CD4-positive, alpha-beta T cell (primary cell): ENCODE measurements at regions not wholly inside any gene's neighbourhood (a gene's known extent, or its start where the extent isn't known, plus 50 kb on each side); places are given as distances from the start of the nearest gene placed in this dataset.

Experiments used
- ATAC-seq: fragments of 200-7000 bp; cut with Tn5 transposase; one replicate; pipeline ENCODE4 v1.10.0; 2022; ENCODE audit warnings: mild to moderate bottlenecking; ENCODE audit not compliant: poor library complexity
- CTCF ChIA-PET: fragments of 350-600 bp; sonication (Branson Sonifier 250); formaldehyde crosslinking; loops from one replicate; lab custom pipeline; 2021; ENCODE audit warnings: antibody characterized with exemption, inconsistent platforms; lab: Charles Lee
- POLR2A ChIA-PET: fragments of 350-600 bp; sonication (Branson Sonifier 250); formaldehyde crosslinking; loops from one replicate; lab custom pipeline; 2021; ENCODE audit warnings: antibody characterized with exemption, inconsistent platforms; lab: Charles Lee
- DNase-seq, 14 experiments: peaks; one replicate each; pipeline ENCODE4 v3.0.0-alpha.2; 2013 to 2020; ENCODE audit warnings: mixed read lengths in 2 of 14
- H3K27ac ChIP-seq, 2 donors: one replicate each; pipeline versions ENCODE4 v1.5.1 to v1.7.0; 2013; ENCODE audit warnings: low read length in 2 of 2, low read depth in 1 of 2, mild to moderate bottlenecking in 1 of 2
- H3K27me3 ChIP-seq, 2 experiments: 1 replicate in 1 of 2; 2 replicates in 1 of 2; pipeline versions ENCODE4 v1.6.1 to v1.7.0; 2013; ENCODE audit warnings: low read length in 2 of 2, control low read depth in 1 of 2, mild to moderate bottlenecking in 1 of 2, moderate library complexity in 1 of 2; ENCODE audit not compliant: insufficient read depth in 2 of 2, control insufficient read depth in 1 of 2
- H3K36me3 ChIP-seq: one replicate; pipeline ENCODE4 v1.6.1; 2013; ENCODE audit warnings: low read length, control low read depth; ENCODE audit not compliant: insufficient read depth
- H3K4me1 ChIP-seq: one replicate; pipeline ENCODE4 v1.6.1; 2013; ENCODE audit warnings: low read length, control low read depth; ENCODE audit not compliant: insufficient read depth
- H3K4me3 ChIP-seq: one replicate; pipeline ENCODE4 v1.5.1; 2013; ENCODE audit warnings: mild to moderate bottlenecking, low read length, moderate library complexity
- H3K9me3 ChIP-seq, 2 experiments: 1 replicate in 1 of 2; 2 replicates in 1 of 2; pipeline versions ENCODE4 v1.6.1 to v1.7.0; 2013; ENCODE audit warnings: low read length in 2 of 2, mild to moderate bottlenecking in 2 of 2, control low read depth in 1 of 2, moderate library complexity in 1 of 2; ENCODE audit not compliant: control insufficient read depth in 1 of 2, insufficient read depth in 1 of 2
- H3K27ac Mint-ChIP-seq: one replicate; pipeline ENCODE4 v1.8.0; 2020; ENCODE audit warnings: mixed read lengths
- H3K27me3 Mint-ChIP-seq: one replicate; pipeline ENCODE4 v1.8.0; 2021; ENCODE audit warnings: mixed read lengths
- H3K36me3 Mint-ChIP-seq: one replicate; pipeline ENCODE4 v1.8.0; 2021; ENCODE audit warnings: low read depth, mixed read lengths
- H3K4me1 Mint-ChIP-seq: one replicate; pipeline ENCODE4 v1.8.0; 2021; ENCODE audit warnings: low read depth, mixed read lengths
- H3K4me3 Mint-ChIP-seq: one replicate; pipeline ENCODE4 v1.8.0; 2020; ENCODE audit warnings: mild to moderate bottlenecking, mixed read lengths
- H3K9me3 Mint-ChIP-seq: one replicate; pipeline ENCODE4 v1.8.0; 2020; ENCODE audit warnings: mixed read lengths
- CTCF ChIP-seq: fragments of 200-600 bp; IDR thresholded peaks from one replicate; pipeline ENCODE4 v1.8.0; 2022; ENCODE audit warnings: antibody characterized with exemption, mild to moderate bottlenecking
- intact Hi-C, 2 experiments: fragments of 100-400 bp; cut with DNase I in 1 of 2; cut with micrococcal nuclease in 1 of 2; formaldehyde crosslinking; loops; one replicate each; pipeline versions ENCODE4 v1.15.1 to v1.9.0; 2023 to 2025; cut with DNase I, micrococcal nuclease

- H3K4me1 ChIP-seq: no peaks in the 10 kb centered on the region
- peaks cover 0 to under 1% of the 10 kb centered on the region in 2 experiments for H3K9me3 ChIP-seq
- no peaks in the 10 kb centered on the region for H3K27me3 Mint-ChIP-seq
- ChIA-PET CTCF (no interaction called here), POLR2A (no interaction called here)
- ATAC-seq: no peak
- H3K4me1 Mint-ChIP-seq: no peaks in the 10 kb centered on the region
- no peak overlapping the region for H3K4me3 Mint-ChIP-seq
- no peaks in the 10 kb centered on the region for H3K27me3 ChIP-seq
- H3K27ac ChIP-seq: no peak overlapping the region
- no peaks in the 10 kb centered on the region for H3K36me3 Mint-ChIP-seq
- no peak overlapping the region for H3K4me3 ChIP-seq
- intact Hi-C loops: no loop called here
- H3K9me3 Mint-ChIP-seq: peaks cover 10% of the 10 kb centered on the region
- no peak for TF ChIP-seq CTCF
- DNase-seq: no peak
- no peaks in the 10 kb centered on the region for H3K36me3 ChIP-seq
- no peak overlapping the region for H3K27ac Mint-ChIP-seq
Measured at GRCh38 chr9:29060041-29060440, 1486.8 kb upstream of the C9orf72 start.

DNA sequence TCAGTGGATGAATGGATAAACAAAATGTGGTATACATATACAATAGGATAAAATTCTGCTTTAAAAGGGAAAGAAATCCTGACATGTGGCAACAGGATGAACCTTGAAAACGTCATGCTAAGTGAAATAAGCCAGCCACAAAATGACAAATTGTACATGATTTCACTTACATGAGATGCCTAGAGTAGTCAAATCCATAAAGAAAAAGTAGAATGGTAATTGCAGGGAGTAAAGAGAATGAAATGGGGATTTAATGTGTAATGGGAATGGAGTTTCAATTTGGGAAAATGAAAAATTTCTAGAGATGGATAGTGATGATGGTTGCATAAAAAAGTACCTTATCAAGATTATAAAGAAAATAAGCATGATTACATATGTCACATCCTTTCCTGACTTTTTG, 1489.2 kb upstream of the C9orf72 start:
- no peaks in the 10 kb centered on the region for H3K27me3 ChIP-seq
- ChIA-PET POLR2A (no interaction called here), CTCF (no interaction called here)
- no peaks in the 10 kb centered on the region for H3K9me3 ChIP-seq
- intact Hi-C loops: no loop called here
- H3K4me1 Mint-ChIP-seq: no peaks in the 10 kb centered on the region
- no peak overlapping the region for H3K4me3 Mint-ChIP-seq
- no peak overlapping the region for H3K27ac Mint-ChIP-seq
- no peaks in the 10 kb centered on the region for H3K36me3 Mint-ChIP-seq
- peaks cover 3% of the 10 kb centered on the region for H3K9me3 Mint-ChIP-seq
- no peak overlapping the region for H3K4me3 ChIP-seq
- H3K27ac ChIP-seq: no peak overlapping the region
- no peaks in the 10 kb centered on the region for H3K27me3 Mint-ChIP-seq
- ATAC-seq (no peak), DNase-seq (no peak)
- no peaks in the 10 kb centered on the region for H3K36me3 ChIP-seq
- no peak for TF ChIP-seq CTCF
- H3K4me1 ChIP-seq: no peaks in the 10 kb centered on the region

- Histone ChIP-seq H3K27me3 (no peaks in the 10 kb centered on the region), H3K9me3 (no peaks in the 10 kb centered on the region), H3K27ac (no peak overlapping the region), H3K36me3 (no peaks in the 10 kb centered on the region), H3K4me1 (no peaks in the 10 kb centered on the region), H3K4me3 (no peak overlapping the region)
- no peak for TF ChIP-seq CTCF
- no peaks in the 10 kb centered on the region for H3K36me3 Mint-ChIP-seq
- DNase-seq (no peak), ATAC-seq (no peak)
- CTCF ChIA-PET: no interaction called here
- no peak overlapping the region for H3K27ac Mint-ChIP-seq
- no peaks in the 10 kb centered on the region for H3K27me3 Mint-ChIP-seq
- POLR2A ChIA-PET: no interaction called here
- H3K9me3 Mint-ChIP-seq: peaks cover 3% of the 10 kb centered on the region
- H3K4me1 Mint-ChIP-seq: no peaks in the 10 kb centered on the region
- H3K4me3 Mint-ChIP-seq: no peak overlapping the region
- intact Hi-C loops: no loop called here
Measured at GRCh38 chr9:29063031-29063430, 1489.8 kb upstream of the C9orf72 start.
